ENCODE measurements at regions not wholly inside any gene's neighbourhood (a gene's known extent, or its start where the extent isn't known, plus 50 kb on each side); places are given as distances from the start of the nearest gene placed in this dataset.

GRCh38 chr20:57890202-57890800, 180.5 kb upstream of the PMEPA1 start:
- DNase-seq = no peak

DNA sequence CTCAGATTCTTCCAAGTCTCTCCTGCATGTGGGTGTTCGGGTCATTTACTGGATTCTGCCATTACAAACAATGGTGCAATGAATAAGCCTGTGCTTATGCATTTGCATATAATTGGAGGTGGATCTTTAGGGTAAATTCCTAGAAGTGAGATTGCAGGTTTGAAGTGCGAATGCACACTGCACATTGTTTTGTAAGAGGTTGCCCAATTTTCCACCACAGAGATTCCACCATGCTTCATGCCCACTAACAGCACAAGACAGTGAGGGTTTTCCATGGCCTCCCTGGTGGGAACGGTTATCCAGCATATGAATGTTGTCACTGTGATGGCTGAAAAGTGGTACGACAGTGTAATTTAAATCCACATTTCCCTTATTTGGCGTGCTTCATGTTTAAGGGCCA, 178.8 kb upstream of the PMEPA1 start:
- DNase-seq = no peak

DNA sequence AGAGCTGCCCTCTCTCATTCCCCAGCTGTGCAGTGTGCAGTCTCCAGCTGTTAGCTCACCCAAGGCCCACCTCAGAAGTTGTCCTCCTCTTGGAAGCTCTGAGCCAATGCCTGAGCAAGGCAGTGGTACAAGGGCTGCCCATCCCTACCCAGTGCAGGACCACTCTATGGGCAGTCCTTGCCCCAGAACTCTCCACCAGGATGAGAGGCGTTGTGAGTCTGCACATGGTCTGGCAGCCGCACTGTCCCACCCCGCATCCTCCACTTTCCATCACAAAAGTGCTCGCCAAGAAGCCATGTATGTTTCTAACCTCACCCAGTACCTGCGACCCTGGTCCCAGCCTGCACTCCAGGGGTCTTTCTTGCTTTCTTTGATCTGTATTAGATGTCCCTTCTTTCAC, 175.1 kb upstream of the PMEPA1 start:
- no peak for DNase-seq

DNA sequence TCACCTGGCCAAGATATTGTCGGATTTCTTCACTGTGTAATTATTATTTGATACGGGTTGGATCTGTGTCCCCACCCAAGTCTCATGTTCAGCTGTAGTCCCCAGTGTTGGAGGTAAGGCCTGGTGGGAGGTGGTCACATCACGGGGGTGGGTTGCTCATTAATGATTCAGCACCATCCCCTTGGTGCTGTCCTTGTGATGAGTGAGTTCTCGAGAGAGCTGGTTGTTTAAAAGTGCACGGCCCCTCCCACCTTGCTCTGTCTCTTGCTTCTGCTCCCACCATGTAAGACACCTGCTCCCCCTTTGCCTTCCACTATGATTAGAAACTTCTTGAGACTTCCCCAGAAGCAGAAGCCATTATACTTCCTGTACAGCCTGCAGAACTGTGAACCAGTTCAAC, 173.9 kb upstream of the PMEPA1 start:
- no peak for DNase-seq

DNA sequence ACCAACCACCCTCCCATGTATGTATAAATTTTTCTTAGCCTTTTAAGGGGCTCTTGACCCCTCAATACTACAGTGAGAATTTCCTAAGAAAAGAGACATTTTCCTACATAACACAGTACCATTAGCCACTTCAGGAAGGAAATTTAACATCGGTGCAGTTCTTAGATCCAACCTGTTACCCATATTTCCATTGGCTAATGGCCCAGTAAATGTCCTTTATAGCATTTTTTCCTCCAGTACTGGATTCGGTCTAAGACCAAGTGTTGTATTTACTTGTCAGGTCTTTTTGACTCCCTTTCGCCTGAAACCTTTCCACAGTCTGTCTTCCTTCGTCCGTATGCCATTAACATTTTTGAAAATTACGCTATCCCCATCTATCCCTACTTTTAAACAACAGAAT, 173.4 kb upstream of the PMEPA1 start:
- DNase-seq = no peak

GRCh38 chr20:57882451-57883161, 172.8 kb upstream of the PMEPA1 start:
- DNase-seq = no peak

DNA sequence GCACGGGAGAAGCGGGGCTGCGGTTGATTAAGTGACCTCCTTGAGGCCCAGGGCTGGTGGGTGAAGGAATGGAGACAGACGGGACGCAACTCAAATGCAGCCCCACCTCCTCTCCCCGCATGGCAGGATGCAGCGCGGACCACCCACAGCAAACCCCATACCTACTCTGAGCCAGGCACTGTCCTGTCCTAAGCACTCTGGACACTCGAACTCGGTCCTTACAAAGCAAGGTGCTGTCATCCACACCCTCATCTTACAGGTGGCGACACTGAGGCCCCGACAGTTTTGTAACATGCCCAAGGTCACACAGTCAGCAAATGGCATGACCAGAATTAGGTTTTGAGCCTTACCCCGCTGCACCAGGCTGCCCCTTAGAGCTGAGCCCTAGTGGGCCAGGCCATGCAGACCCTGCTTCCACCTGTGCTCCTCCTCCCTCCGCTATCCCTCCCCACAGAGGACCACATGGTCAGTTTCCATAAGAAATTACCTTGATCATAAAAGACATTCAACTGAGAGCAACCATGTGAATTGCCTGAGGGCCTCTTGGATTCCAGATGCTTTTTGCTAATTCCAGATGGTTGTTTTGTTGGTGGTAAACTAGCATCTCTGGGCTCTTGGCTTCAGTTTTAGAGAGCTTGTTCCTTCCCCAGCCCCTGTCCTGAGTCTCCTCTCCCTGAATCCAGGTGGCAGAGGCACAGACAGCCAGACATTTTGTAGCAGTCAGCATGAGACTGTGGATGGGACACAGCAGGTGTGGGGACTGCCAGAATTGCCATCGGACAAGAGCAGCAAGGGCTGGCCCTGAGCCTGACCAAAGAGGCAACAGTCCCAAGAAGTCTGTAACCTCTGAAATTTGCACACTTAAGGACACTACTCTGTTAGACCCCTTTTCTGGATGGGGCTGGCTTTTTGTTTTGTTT, 171.9 kb upstream of the PMEPA1 start:
- no peak for DNase-seq

- DNase-seq = no peak
These were observed 170.7 kb upstream of the PMEPA1 start for GRCh38 chr20:57880571-57880892.

DNA sequence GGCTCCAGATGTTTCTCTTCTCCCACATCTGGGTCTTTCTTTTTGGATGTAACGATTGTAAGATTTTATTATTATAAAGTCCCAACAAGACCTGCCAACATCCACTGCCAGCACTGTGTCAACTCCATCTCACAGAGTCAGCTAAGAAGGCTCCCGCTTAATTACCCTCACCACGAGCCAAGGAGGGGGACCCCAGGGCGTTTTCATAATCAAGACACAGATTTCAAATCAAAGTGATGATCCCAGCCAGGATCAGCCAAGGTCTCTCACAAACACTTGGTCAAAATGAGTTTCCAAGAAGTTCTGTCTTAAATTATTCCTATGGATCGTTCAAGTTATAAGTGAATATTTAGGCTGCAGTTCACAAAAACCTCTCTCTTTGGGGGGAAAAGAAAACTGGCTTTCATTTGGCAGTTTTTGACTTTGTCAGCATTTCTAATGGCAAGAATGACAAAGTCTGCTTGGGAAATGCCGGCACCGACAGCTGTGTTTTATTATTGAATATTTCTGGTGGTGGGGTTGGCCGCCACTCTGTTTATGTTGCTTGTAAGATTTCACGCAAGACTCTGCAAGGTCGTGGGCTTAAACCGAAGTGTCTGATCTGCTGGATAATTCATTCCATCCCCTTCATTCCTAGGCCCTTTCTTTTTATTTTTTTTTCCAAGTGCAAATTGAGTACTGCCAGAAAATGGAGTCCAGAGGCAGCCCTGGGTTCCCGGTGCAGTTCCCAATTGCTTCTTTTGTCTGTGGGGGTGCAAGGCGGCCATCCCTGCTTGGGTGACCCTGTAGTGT, 170.2 kb upstream of the PMEPA1 start:
- no peak for DNase-seq

DNA sequence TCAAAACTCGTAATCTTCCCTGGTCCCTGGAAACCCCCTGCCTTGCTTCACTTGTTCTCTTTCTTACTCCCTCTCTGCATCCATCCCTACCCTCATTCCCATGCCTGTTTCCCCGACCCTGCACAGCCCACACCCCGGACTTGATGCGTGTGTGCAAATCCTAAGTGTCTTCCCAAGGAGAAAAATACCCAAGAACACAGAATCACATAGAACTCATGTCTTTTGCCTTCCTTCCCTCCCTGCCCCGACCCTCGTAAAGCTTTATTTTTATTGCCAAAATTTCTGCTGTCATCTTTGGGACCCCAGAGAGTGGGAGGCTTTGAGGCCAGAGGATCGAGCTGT, 169.6 kb upstream of the PMEPA1 start:
- DNase-seq = no peak

GRCh38 chr20:57878786-57879424, 169.1 kb upstream of the PMEPA1 start:
- DNase-seq = no peak

GRCh38 chr20:57877995-57878394, 168.2 kb upstream of the PMEPA1 start:
- no peak for DNase-seq

GRCh38 chr20:57877131-57877824, 167.5 kb upstream of the PMEPA1 start:
- DNase-seq = no peak

DNA sequence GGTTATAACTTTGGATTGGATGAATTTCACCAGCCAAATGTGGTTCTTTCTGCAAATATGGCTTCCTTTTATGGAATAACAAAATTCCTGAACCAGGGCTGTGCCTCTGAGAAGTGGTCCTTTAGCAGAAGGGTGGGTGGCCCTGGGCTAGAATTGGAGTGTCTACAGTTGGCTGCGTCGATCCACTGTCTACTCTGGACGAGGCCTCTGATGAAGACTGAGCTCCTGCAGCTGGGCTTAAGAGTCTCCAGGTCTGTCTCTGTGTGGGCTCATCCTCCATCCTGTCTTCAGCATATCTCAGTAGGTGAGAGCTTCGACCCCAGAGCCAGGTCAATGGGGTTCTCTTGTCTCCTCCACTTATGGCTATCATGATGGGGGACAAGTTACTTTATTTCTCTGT, 166.3 kb upstream of the PMEPA1 start:
- DNase-seq = no peak

DNA sequence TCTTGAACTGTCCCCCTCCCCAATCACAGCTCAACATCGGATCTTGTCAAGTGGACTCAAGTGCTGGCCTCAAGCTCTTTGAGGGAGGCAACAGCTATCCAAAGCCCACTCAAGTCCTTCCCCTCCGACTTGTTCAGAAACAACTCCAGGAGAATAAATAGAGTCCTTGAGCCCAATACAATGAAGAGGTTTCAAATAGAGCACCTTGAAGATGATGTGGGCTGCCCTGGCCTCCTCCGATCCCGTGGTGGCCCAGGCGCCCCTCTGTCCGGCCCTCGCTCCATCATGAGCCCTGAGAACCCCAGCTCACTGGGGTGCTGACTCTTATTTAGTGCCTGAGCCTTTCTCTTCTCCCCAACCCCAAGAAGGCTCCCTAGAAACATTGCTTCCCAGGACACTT, 164.3 kb upstream of the PMEPA1 start:
- DNase-seq = no peak

- DNase-seq = no peak
These were observed 163.1 kb upstream of the PMEPA1 start for GRCh38 chr20:57872816-57873409.

DNA sequence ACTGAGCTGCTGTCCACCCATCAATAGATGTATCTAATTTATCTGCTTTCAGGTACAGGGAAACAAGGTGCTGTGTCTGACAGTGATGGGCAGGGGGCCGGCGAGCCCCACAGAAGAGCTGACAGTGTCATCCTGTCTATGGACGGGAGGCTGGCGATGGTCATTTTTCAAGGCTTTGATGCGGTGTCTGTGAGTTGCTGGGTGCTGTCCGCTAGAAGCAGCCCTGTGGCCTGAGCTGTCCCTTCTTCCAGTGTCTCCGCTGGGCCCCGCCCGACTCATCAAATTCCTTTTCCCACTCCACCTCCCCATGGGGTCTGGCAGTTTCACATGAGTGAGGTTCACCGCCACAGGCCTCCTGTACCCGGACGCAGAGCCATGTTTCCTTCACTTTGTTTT, 161.4 kb upstream of the PMEPA1 start:
- DNase-seq = no peak

DNA sequence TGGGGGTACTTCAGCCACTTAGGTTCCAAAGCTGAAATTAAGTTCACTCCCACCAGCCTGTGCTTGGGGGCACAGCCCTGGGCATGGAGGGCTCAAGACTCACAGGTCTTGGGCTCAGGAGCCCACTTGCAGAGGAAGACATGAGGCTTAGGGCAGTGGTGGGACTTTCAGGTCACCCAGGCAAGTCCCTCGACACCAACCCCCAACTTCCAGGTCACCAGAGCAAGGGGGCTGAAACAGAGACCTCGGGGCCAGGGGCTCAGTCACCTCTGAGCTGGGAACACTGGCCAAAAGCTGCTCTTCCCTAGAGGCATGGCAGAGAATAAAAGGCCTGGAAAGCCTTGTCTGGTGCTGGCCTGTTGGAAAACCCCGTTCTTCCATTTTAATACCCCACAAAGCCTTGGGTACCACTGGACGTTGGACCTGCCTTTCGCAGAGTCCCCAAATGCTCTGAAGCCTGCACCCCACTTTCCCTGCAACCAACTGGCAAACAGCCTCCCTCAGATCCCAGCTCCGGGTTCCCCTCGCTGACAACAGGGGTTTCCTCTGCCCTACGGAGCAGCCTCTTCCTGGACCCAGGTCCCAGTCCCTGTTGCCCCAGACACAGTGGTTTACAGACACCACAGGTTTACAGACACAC, 160.9 kb upstream of the PMEPA1 start:
- DNase-seq = no peak

DNA sequence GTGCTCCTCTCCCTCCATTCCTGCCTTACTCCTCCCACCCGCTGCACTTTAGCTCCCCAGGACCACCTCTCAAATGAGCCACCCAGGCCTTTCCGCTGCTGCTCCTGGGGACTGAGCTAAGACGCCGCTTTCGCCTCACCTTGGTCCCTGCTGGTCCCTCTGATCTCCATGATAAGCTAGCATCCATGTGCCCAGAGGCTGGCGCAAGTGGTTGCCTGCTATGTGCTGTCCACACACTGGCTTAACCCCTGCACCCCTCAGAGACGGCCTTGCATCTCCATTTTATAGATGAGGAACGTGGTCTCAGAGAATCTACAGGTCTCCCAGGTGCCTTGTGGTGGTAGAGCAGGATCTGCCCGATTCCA, 160.1 kb upstream of the PMEPA1 start:
- no peak for DNase-seq

DNA sequence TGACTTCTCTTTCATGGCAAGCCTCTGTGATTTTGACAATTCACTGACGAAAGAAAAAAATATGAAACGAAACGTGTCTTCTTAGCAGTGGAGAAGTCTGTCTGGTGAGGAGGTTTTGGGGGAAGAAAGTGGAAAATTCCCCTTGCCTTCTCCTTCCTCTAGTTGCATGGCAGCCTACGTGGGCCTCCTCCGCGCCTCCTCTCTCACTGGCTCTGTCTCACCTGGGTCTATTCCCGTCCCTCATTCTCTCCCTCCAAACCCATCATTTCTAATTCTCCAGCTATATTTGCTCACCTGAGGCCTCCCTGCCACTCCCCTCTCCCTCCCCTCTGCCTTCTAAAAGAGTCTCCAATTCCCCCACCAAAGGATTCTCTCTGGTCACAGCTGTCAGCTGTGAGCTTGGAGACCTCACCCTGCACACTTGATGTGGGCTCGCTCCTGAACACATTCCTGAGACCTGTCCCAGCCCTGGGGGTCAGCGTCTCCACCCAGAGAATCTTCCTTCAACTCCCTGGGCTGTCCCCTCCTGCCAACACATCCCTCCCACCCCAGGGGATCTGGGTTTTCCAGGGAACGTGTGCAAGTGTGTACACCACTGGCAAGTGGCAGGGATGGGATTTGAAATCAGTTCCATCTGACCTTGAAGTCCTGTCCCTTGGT, 159.6 kb upstream of the PMEPA1 start:
- DNase-seq = no peak

GRCh38 chr20:57868310-57868709, 158.5 kb upstream of the PMEPA1 start:
- no peak for DNase-seq
